Cardiac fibroblast (primary cell): ENCODE measurements at regions not wholly inside any gene's neighbourhood (a gene's known extent, or its start where the extent isn't known, plus 50 kb on each side); places are given as distances from the start of the nearest gene placed in this dataset.

Source experiments
- DNase-seq, 2 donors: peaks; one replicate each; pipeline versions ENCODE4 v3.0.0 to v3.0.0-alpha.2; 2010; ENCODE audit warnings: low read depth in 2 of 2
- H3K4me3 ChIP-seq, 2 donors: replicated peaks in 1 of 2; 1 replicate in 1 of 2; 2 replicates in 1 of 2; pipeline ENCODE4 v1.5.1; 2011; ENCODE audit warnings: low read depth in 2 of 2, low read length in 2 of 2, mild to moderate bottlenecking in 2 of 2, moderate library complexity in 1 of 2
- CTCF ChIP-seq: IDR thresholded peaks from one replicate; pipeline ENCODE4 v1.5.1; 2011; ENCODE audit warnings: low read depth, mild to moderate bottlenecking, low read length, inconsistent platforms

- DNase-seq: no peak
- no peak overlapping the region for H3K4me3 ChIP-seq
- TF ChIP-seq CTCF: no peak
These were observed 536.3 kb downstream of the TLE4 start for GRCh38 chr9:80107931-80108660.

GRCh38 chr9:80097476-80097875 is 525.7 kb downstream of the TLE4 start:
- H3K4me3 ChIP-seq: no peak overlapping the region
- DNase-seq: no peak
- TF ChIP-seq CTCF: no peak

DNA sequence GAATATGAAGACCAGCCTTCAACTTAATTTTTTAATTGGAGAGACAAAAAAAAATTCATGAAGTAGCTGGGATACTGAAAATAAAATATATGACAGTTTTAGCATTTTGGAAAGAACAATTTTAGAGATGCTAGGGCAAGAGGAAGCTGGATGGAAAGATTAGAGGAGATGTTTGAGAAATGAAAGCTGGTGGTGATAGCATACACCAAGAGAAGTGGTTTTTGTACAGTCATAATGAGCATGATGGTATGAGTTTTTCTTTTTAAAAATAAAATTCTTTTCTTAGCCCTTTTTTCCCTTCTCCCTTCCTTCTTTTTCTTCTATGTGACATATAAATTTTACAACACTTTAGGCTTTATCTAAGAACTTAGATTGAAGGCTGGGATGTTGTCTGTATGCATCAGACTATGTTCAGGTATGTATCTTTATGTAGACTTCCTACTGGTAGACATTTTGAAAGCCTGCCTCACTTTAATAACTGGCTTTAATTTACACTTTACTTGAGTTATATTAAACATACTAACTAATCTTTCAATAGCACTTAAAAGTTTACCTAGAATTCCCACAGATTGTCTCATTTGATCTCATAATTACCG is 522.5 kb downstream of the TLE4 start:
- no peak for DNase-seq
- no peak overlapping the region for H3K4me3 ChIP-seq
- no peak for TF ChIP-seq CTCF

DNA sequence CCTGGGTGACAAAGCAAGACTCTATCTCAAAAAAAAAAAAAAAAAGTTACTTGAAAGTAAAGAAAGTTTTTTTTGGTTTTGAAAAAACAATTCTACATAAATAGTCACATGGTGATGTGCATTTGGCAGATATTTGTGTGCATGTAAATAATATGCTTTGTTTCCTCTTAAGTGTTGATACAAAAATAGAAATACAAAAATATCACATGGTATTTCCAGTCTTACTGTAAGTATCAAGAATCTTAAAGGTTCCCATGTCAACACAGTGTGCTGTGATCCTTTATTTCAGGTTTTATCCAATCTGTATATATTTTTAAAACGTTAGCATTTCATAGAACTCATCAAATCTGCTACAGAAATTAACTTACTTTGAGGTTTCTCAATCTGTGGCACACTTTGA is 521.9 kb downstream of the TLE4 start:
- H3K4me3 ChIP-seq: no peak overlapping the region
- TF ChIP-seq CTCF: no peak
- DNase-seq: no peak

- no peak for DNase-seq
- no peak overlapping the region for H3K4me3 ChIP-seq
- TF ChIP-seq CTCF: no peak
These were observed 519.8 kb downstream of the TLE4 start for GRCh38 chr9:80091526-80091925.

DNA sequence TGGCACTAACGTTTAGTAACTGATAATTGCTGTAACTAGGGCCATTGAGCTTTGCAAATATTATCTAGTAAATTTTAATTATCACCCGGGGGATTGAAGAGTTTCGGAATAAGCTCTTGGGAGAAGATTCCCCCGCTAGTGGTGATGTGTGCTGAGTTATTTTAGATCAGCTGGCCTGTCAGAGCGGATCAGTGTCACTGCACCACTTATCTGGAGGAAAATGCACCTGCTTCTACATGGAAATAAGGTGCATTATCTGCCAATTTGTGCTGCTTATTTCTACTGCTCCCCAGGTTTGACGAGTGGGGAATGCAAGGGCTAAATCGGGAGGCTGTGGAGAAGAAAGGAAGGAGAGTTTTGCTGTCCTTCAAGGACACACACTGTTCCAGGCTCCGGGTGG is 518.6 kb downstream of the TLE4 start:
- TF ChIP-seq CTCF: no peak
- no peak overlapping the region for H3K4me3 ChIP-seq
- DNase-seq: no peak
